AG04449 (cell line): ENCODE measurements at regions not wholly inside any gene's neighbourhood (a gene's known extent, or its start where the extent isn't known, plus 50 kb on each side); places are given as distances from the start of the nearest gene placed in this dataset.

ENCODE experiments used
- CTCF ChIA-PET: fragments of 350-600 bp; formaldehyde crosslinking; extraction: SDS; loops from one replicate; lab custom pipeline; 2021; ENCODE audit warnings: antibody characterized with exemption; lab: Yijun Ruan, JAX
- POLR2A ChIA-PET: fragments of 400-600, 350-600 bp; formaldehyde crosslinking; extraction: SDS; loops from one replicate; lab custom pipeline; 2020; ENCODE audit warnings: antibody characterized with exemption, inconsistent platforms; lab: Yijun Ruan, JAX
- DNase-seq: peaks from one replicate; pipeline ENCODE4 v3.0.0-alpha.2; 2010; ENCODE audit warnings: low read depth, low spot score
- H3K4me3 ChIP-seq: 2 replicates; pipeline ENCODE4 v1.5.1; 2011; ENCODE audit warnings: low read depth, mild to moderate bottlenecking, control low read depth, low read length
- TF ChIP-seq, protein P1 (sequence below): IDR thresholded peaks from one replicate; pipeline ENCODE4 v1.5.1; 2011; ENCODE audit warnings: mild to moderate bottlenecking, moderate library complexity, low read length, control low read depth, inconsistent platforms; ENCODE audit not compliant: insufficient read depth; ENCODE audit errors: missing control alignments

DNA sequence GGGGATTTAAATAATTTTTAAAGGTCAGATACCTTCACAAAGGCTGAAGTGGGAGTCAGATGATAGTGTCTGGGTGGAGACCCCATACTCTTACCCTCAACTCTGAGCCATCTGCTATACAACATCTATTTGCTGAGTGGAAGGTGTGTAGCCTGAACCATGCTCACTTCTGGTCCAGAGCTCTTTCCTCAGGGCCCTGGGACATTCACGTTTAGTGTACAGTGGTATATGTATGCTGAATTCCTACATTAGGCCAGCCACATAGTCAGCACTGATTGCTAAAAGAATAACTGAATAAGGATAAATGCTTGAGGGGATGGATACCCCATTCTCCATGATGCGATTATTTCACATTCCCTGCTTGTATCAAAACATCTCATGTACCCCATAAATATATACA, 107.3 kb downstream of the KIF26A start:
- TF ChIP-seq, protein P1, sequence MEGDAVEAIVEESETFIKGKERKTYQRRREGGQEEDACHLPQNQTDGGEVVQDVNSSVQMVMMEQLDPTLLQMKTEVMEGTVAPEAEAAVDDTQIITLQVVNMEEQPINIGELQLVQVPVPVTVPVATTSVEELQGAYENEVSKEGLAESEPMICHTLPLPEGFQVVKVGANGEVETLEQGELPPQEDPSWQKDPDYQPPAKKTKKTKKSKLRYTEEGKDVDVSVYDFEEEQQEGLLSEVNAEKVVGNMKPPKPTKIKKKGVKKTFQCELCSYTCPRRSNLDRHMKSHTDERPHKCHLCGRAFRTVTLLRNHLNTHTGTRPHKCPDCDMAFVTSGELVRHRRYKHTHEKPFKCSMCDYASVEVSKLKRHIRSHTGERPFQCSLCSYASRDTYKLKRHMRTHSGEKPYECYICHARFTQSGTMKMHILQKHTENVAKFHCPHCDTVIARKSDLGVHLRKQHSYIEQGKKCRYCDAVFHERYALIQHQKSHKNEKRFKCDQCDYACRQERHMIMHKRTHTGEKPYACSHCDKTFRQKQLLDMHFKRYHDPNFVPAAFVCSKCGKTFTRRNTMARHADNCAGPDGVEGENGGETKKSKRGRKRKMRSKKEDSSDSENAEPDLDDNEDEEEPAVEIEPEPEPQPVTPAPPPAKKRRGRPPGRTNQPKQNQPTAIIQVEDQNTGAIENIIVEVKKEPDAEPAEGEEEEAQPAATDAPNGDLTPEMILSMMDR: no peak
- ChIA-PET POLR2A (no interaction called here), CTCF (no interaction called here)
- DNase-seq: no peak
- H3K4me3 ChIP-seq: no peak overlapping the region

DNA sequence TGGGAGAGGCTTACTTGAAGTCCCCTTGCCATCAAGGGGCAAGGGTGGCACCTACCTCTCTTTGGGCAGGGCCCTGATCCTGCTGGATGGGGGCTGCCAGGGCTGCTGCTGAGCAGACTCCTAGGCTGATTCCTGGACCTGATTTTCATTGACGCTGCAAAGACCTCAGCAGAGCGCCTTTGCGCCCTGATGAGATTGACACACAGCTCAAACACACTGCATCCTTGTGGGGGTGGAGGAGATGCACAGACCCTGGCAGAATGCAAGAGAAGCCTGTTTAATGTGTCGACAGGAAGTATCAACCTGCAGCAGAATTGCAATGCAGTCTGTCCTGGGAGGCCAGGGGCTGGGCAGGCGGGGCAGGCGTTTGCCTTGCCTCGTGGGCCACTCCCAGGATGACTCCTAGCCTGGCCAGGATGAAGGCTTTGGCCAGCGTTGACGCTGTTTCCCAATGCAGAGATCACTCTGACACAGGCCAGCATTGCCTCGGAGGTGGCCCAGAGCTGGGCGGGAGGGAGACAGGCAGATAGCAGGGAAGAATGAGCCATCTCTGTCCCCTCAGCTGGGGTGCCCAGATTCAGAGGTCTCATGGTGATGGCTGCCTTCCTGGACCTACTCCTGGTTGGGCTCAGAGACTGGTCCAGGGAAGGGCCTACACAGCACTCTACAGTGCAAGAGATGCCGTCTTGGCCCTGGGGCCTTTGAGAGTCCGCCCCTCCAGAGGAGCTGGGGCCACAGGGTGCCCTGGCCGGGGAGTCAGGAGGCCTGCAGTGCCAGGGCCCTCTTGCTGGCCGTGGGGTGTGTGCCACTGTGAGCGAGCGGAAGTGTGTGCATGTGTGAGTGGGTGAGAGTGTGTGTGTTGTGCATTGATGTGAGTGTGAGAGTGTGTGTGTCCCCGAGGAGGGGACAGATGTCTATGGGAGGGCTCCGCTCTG, 108.3 kb downstream of the KIF26A start:
- no peak overlapping the region for H3K4me3 ChIP-seq
- CTCF ChIA-PET: no interaction called here
- TF ChIP-seq, protein P1: no peak
- POLR2A ChIA-PET: no interaction called here
- DNase-seq: no peak

DNA sequence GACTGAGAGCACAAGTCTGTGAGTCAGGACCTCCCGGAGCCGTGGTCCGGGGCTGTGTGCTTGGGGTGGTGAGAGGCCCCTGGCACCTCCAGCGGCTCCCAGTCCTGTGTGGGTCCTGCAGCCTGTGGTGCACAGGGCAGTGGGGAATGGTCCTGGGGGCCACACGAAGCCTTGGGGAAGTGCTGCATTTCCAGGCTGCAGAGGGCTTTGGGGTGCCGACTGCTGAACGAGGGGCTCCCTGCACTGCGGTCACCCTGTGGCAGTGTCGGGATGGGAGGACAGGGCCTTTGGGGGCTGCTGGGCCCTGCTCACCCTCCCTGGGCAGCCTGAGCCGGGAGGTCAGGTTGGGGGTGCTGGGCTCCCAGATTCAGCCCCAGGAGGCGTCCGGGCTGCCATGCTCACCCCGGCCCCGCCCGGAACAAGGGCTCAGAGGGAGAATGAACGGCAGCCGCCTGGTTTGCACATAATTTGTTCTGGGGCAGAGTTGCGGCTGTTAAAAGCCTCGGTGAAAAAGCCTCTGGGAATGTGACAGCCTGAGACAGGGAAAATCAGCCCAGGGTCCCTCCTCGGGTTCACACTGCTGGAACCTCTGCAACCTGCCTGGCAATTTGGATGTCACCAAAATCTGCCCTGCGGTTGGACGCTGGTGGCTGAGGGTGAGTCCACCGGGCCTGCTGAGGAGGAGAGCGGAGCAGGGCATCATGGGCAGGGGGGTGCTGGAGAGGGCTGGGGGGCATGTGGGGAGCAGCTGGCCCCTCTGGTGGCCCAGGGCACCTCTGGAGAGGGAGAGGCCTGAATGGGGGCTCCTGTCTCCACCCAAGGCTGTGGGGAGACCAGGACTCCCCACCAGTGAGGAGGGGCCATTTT, 109.2 kb downstream of the KIF26A start:
- TF ChIP-seq, protein P1: no peak
- H3K4me3 ChIP-seq: no peak overlapping the region
- ChIA-PET CTCF (no interaction called here), POLR2A (no interaction called here)
- no peak for DNase-seq

DNA sequence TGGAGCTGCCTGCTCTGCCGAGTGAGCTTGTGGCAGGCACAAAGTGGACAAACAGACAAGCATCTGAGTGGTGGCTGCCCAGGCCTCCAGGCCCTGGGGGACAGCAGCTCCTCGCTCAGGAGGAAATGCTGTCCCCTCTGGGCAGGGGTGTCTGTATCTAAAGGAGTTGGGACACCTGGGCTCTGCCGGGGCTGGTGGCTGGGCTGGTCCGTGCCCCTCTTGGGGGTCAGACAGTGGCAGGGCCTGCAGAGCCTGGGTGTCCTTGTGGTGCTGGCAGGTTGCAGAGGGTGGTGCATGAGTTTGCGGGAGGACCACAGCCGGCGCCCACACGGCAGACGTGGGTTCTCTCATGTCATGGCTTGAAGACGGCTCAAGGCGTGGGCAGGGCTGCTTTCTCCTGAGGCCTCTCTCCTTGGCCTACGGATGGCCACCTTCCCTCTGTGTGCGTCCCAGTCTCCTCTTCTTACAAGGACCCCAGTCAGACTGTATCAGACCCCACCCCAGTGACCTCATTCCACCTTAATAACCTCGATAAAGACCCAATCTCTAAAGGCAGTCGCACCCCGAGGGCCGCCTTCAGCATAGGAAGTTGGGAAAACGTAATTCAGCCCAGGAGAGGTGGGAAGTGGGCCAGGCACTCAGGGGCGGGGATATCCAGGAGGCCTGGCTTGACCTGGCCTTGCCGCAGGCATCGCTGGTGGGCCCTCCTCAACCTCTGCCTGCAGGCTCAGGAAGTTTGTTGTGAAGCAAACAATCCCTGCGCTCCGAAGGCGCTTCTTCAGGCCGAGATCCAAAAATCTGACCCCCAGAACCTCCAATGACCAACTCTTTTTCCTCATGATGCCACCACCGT, 110.0 kb downstream of the KIF26A start:
- ChIA-PET POLR2A (no interaction called here), CTCF (no interaction called here)
- TF ChIP-seq, protein P1: no peak
- H3K4me3 ChIP-seq: no peak overlapping the region
- DNase-seq: no peak

DNA sequence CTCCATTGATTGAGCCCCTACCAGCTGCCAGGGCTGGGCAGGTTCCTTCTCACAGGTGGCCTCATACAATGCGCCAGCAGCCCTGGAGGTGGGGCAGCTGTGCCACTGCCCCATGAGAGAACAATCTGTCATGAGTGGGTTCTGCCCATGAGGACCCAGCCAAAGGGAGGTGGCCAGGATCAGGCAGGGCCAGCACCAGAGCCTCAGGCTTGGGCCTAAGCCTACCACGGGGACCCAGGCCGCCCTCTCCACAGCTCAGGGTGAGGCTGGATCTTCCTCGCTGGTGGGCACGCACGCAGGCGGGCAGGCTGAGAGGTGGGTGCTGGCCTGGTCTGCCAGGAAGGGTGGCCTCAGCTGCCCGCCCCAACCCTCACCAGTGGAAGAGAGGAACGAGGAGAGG, 110.7 kb downstream of the KIF26A start:
- TF ChIP-seq, protein P1: no peak
- DNase-seq: no peak
- CTCF ChIA-PET: no interaction called here
- no peak overlapping the region for H3K4me3 ChIP-seq
- POLR2A ChIA-PET: no interaction called here
